ENCODE measurements at regions not wholly inside any gene's neighbourhood (a gene's known extent, or its start where the extent isn't known, plus 50 kb on each side); places are given as distances from the start of the nearest gene placed in this dataset.

DNA sequence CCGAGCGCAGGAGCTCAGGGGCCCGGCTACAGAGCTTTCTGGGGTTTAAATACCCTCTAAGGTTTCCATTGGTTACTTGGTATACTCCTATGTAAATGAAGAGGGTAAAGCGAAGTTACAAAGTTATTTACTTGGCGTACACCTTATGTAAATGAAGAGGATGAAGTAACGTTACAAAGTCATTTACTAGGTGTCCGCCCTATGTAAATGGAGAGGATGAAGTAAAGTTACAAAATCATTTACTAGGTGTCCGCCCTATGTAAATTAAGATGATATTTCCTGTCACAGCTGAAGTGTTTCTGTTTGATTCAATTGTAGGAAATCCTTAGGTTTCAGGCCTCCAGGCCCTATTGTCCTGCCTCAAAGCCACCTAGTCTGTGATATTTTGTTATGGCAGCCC lies 358.2 kb downstream of the MTRR start:
- CTCF ChIA-PET: no interaction called here
- DNase-seq (ENCODE audit: low read depth, low spot score): no peak
- H3K27me3 ChIP-seq (ENCODE audit: control insufficient read depth, insufficient read depth, low read length): no peaks in the 10 kb centered on the region
- H3K9me3 ChIP-seq (ENCODE audit: control insufficient read depth, insufficient read depth, low read length): no peaks in the 10 kb centered on the region
- no peak overlapping the region for H3K27ac ChIP-seq (ENCODE audit: low read depth, low read length)
- H3K4me3 ChIP-seq (ENCODE audit: low read depth, low read length): no peak overlapping the region
- TF ChIP-seq, protein P1, sequence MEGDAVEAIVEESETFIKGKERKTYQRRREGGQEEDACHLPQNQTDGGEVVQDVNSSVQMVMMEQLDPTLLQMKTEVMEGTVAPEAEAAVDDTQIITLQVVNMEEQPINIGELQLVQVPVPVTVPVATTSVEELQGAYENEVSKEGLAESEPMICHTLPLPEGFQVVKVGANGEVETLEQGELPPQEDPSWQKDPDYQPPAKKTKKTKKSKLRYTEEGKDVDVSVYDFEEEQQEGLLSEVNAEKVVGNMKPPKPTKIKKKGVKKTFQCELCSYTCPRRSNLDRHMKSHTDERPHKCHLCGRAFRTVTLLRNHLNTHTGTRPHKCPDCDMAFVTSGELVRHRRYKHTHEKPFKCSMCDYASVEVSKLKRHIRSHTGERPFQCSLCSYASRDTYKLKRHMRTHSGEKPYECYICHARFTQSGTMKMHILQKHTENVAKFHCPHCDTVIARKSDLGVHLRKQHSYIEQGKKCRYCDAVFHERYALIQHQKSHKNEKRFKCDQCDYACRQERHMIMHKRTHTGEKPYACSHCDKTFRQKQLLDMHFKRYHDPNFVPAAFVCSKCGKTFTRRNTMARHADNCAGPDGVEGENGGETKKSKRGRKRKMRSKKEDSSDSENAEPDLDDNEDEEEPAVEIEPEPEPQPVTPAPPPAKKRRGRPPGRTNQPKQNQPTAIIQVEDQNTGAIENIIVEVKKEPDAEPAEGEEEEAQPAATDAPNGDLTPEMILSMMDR (IDR thresholded peaks at IDR 0.05; ENCODE audit: low read depth, low read length): no peak
- POLR2A ChIA-PET: no interaction called here

DNA sequence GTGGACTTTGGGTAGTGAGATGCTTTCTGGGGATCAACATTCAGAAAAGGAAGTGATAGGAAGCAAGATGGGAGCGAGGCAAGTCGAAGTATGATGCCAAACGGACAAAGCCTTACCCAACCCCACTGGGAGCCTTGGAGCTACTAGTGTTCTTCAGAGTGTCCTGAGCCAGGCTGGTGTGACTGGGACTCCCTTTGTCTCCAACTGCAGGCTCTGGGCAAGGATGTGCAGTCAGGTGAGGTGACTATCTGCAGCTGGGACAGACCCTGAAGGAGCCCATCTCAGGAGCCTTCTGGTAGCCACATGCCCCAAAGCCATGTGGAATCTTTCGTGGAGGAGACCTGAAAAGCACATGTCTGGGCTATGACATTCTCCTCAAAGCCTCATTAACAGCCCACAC lies 360.6 kb downstream of the MTRR start:
- H3K9me3 ChIP-seq (ENCODE audit: control insufficient read depth, insufficient read depth, low read length): no peaks in the 10 kb centered on the region
- no peak overlapping the region for H3K4me3 ChIP-seq (ENCODE audit: low read depth, low read length)
- H3K27me3 ChIP-seq (ENCODE audit: control insufficient read depth, insufficient read depth, low read length): no peaks in the 10 kb centered on the region
- ChIA-PET POLR2A (no interaction called here), CTCF (no interaction called here)
- no peak overlapping the region for H3K27ac ChIP-seq (ENCODE audit: low read depth, low read length)
- no peak for DNase-seq (ENCODE audit: low read depth, low spot score)
- TF ChIP-seq, protein P1 (IDR thresholded peaks at IDR 0.05; ENCODE audit: low read depth, low read length): no peak

DNA sequence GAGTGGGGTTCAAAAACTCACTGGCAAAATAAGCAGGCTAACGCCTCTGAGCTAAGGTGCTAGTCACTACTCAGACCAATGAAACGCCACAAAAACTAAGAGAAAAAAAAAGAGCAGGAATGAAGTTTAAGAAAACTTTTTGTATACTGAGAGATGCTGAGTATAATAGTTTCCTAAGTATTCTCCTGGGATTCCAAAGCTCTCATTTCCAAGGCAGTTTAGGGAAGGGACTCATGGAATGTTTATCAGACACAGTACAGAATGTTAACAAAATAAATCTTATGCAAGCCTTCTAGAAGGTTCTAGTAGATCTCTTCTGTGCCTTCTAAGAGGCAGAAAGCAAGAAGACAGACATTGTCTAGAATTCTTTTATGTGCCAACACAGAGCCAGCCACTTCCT lies 361.9 kb downstream of the MTRR start:
- TF ChIP-seq, protein P1 (IDR thresholded peaks at IDR 0.05; ENCODE audit: low read depth, low read length): no peak
- no peaks in the 10 kb centered on the region for H3K27me3 ChIP-seq (ENCODE audit: control insufficient read depth, insufficient read depth, low read length)
- ChIA-PET CTCF (no interaction called here), POLR2A (no interaction called here)
- DNase-seq (ENCODE audit: low read depth, low spot score): no peak
- H3K27ac ChIP-seq (ENCODE audit: low read depth, low read length): no peak overlapping the region
- H3K9me3 ChIP-seq (ENCODE audit: control insufficient read depth, insufficient read depth, low read length): no peaks in the 10 kb centered on the region
- H3K4me3 ChIP-seq (ENCODE audit: low read depth, low read length): no peak overlapping the region

DNA sequence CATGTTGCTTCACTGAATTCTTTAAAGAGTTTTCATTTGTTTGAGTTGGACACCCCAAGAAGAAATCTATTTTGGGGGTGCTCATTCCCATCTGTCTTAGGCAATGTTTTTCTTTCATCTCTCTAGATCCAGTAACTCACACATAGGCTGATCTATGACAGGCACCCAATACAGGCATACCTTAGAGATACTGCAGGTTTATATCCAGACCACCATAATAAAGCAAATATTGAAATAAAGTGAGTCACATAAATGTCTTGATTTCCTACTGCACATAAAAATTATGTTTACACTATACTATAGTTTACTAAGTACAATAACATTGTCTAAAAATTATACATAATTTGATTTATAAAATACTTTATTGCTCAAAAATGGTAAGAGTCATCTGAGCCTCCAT lies 364.5 kb downstream of the MTRR start:
- H3K27ac ChIP-seq (ENCODE audit: low read depth, low read length): no peak overlapping the region
- H3K27me3 ChIP-seq (ENCODE audit: control insufficient read depth, insufficient read depth, low read length): no peaks in the 10 kb centered on the region
- CTCF ChIA-PET: interaction anchor here (0.5 kb wide), 1 partner anchor 44 kb away, joined by 3 read pairs; no protein-coding TSS in a partner anchor
- H3K4me3 ChIP-seq (ENCODE audit: low read depth, low read length): no peak overlapping the region
- H3K9me3 ChIP-seq (ENCODE audit: control insufficient read depth, insufficient read depth, low read length): no peaks in the 10 kb centered on the region
- TF ChIP-seq, protein P1 (IDR thresholded peaks at IDR 0.05; ENCODE audit: low read depth, low read length): no peak
- POLR2A ChIA-PET: no interaction called here
- no peak for DNase-seq (ENCODE audit: low read depth, low spot score)

DNA sequence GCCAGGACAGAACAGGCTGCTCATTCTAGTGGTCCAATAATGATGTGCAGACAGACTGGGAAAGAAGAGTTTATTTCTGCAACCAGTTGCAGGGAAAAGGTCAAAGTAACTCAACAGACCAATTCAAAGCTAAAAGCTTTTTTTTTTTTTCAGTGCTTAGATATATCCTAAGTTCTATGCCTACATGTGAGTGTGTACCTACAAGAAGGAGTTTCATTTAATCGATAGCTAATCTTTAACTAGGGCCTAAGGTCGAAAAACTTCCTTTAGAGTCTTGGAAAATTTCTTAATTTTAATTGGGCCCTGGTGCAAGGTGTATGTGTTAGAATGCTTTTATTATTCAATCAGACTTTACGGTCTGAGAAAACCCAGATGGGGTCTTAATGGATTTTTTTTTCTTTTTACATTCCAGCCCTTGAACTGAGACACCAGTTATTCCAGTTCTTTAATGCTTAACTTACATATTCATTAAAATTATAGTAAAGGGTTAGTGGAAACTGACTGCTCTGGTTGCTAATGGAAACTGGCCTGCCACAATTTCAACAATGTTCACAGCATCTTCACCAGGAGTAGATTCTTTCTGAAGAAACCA lies 365.3 kb downstream of the MTRR start:
- Histone ChIP-seq H3K27me3 (ENCODE audit: control insufficient read depth, insufficient read depth, low read length) (no peaks in the 10 kb centered on the region), H3K4me3 (ENCODE audit: low read depth, low read length) (no peak overlapping the region), H3K27ac (ENCODE audit: low read depth, low read length) (no peak overlapping the region), H3K9me3 (ENCODE audit: control insufficient read depth, insufficient read depth, low read length) (no peaks in the 10 kb centered on the region)
- ChIA-PET POLR2A (no interaction called here), CTCF (interaction anchor here (0.5 kb wide), 1 partner anchor 43 kb away, joined by 3 read pairs; no protein-coding TSS in a partner anchor)
- TF ChIP-seq, protein P1 (IDR thresholded peaks at IDR 0.05; ENCODE audit: low read depth, low read length): no peak
- no peak for DNase-seq (ENCODE audit: low read depth, low spot score)

Data from AG04450 (cell line).